ENCODE measurements at regions not wholly inside any gene's neighbourhood (a gene's known extent, or its start where the extent isn't known, plus 50 kb on each side); places are given as distances from the start of the nearest gene placed in this dataset.

- TF ChIP-seq CTCF (IDR thresholded peaks at IDR 0.05): no peak
- TF ChIP-seq EZH2 (IDR thresholded peaks at IDR 0.05): no peak
These were observed 146.0 kb upstream of the SFSWAP start for GRCh38 chr12:131564845-131565244.
